OCI-LY3 (cell line): ENCODE measurements at regions not wholly inside any gene's neighbourhood (a gene's known extent, or its start where the extent isn't known, plus 50 kb on each side); places are given as distances from the start of the nearest gene placed in this dataset.

Experiments
- H2AFZ ChIP-seq: fragments of 200-600, 300-600 bp; shearing (Covaris generic); 2 replicates; pipeline ENCODE4 v1.6.0; 2014; ENCODE audit warnings: antibody characterized with exemption, low read depth, low read length
- H3K27ac ChIP-seq: fragments of 200-600, 300-600 bp; sonication (generic); 2 replicates; pipeline ENCODE4 v1.5.1; 2014; ENCODE audit warnings: mild to moderate bottlenecking, low read length, moderate library complexity, mixed read lengths
- H3K27me3 ChIP-seq: fragments of 200-600, 300-600 bp; sonication (generic); 2 replicates; pipeline ENCODE4 v1.6.1; 2014; ENCODE audit warnings: low read depth, low read length, mixed read lengths
- H3K36me3 ChIP-seq: fragments of 200-600, 300-600 bp; sonication (generic); replicated peaks from 2 replicates; pipeline ENCODE3; 2014; ENCODE audit warnings: low read depth, low read length, mixed read lengths
- H3K4me1 ChIP-seq: fragments of 300-600, 200-600 bp; sonication (generic); 2 replicates; pipeline ENCODE4 v1.6.1; 2014; ENCODE audit warnings: low read length, mixed read lengths
- H3K4me2 ChIP-seq: fragments of 200-600, 300-600 bp; sonication (generic); 2 replicates; pipeline ENCODE4 v1.6.1; 2014; ENCODE audit warnings: low read length, mixed read lengths
- H3K4me3 ChIP-seq: fragments of 300-600, 200-600 bp; sonication (generic); 2 replicates; pipeline ENCODE4 v1.5.1; 2014; ENCODE audit warnings: antibody characterized with exemption, mild to moderate bottlenecking, low read length, moderate library complexity
- H3K79me2 ChIP-seq: fragments of 300-600, 200-600 bp; shearing (Covaris generic); 2 replicates; pipeline ENCODE4 v1.6.1; 2014; ENCODE audit warnings: mild to moderate bottlenecking, low read length, mixed read lengths
- H3K9ac ChIP-seq: fragments of 300-600, 200-600 bp; shearing (Covaris generic); 2 replicates; pipeline ENCODE4 v1.6.0; 2014; ENCODE audit warnings: mild to moderate bottlenecking, low read length, moderate library complexity
- H3K9me3 ChIP-seq: fragments of 200-600, 300-600 bp; shearing (Covaris generic); 2 replicates; pipeline ENCODE4 v1.6.1; 2014; ENCODE audit warnings: low read length, mixed read lengths; ENCODE audit not compliant: insufficient read depth
- H4K20me1 ChIP-seq: fragments of 200-600, 300-600 bp; sonication (generic); 2 replicates; pipeline ENCODE4 v1.6.1; 2016; ENCODE audit warnings: low read length, mixed read lengths; ENCODE audit not compliant: insufficient read depth
- EZH2phosphoT487 ChIP-seq: fragments of 200-600 bp; shearing (Covaris generic); IDR thresholded peaks from 2 replicates; pipeline ENCODE4 v1.6.1; 2018; ENCODE audit warnings: antibody characterized with exemption, mixed run types, low read depth
- TF ChIP-seq, protein P1 (sequence below): fragments of 200-600, 300-600 bp; sonication (generic); IDR thresholded peaks from 2 replicates; pipeline ENCODE4 v1.5.1; 2014; ENCODE audit warnings: antibody characterized with exemption, low read length, low read depth

DNA sequence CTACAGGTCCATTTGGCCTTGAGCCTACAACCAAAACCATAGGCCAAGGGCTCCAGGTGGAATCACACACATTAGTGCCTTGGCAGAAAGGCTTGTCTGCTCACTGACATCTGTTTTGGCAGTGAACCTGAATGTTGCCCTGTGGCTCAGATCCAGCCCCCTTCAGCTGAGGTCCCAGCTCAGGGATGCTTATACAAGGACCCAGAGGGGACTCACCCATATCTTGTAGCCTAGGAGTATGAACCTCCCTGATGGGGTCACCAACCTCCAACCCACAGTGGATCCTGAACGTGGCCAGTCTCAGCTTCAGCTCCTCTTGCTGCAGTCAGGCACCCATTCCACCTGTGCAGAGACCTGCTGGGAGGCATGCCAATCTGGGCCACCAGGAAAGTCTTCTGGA, 50.8 kb upstream of the HMX1 start:
- H3K4me2 ChIP-seq = no peak overlapping the region
- H3K79me2 ChIP-seq = no peaks in the 10 kb centered on the region
- H2AFZ ChIP-seq = no peak overlapping the region
- H3K9me3 ChIP-seq = peaks cover 8% of the 10 kb centered on the region; the same call in 1 of the 2 replicates
- H3K27ac ChIP-seq = no peak overlapping the region
- H3K27me3 ChIP-seq = no peaks in the 10 kb centered on the region
- no peak overlapping the region for H3K9ac ChIP-seq
- TF ChIP-seq EZH2phosphoT487 = no peak
- TF ChIP-seq, protein P1, sequence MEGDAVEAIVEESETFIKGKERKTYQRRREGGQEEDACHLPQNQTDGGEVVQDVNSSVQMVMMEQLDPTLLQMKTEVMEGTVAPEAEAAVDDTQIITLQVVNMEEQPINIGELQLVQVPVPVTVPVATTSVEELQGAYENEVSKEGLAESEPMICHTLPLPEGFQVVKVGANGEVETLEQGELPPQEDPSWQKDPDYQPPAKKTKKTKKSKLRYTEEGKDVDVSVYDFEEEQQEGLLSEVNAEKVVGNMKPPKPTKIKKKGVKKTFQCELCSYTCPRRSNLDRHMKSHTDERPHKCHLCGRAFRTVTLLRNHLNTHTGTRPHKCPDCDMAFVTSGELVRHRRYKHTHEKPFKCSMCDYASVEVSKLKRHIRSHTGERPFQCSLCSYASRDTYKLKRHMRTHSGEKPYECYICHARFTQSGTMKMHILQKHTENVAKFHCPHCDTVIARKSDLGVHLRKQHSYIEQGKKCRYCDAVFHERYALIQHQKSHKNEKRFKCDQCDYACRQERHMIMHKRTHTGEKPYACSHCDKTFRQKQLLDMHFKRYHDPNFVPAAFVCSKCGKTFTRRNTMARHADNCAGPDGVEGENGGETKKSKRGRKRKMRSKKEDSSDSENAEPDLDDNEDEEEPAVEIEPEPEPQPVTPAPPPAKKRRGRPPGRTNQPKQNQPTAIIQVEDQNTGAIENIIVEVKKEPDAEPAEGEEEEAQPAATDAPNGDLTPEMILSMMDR = no peak
- H3K4me1 ChIP-seq = peaks cover 3% of the 10 kb centered on the region
- no peaks in the 10 kb centered on the region for H3K36me3 ChIP-seq
- no peak overlapping the region for H3K4me3 ChIP-seq
- H4K20me1 ChIP-seq = no peaks in the 10 kb centered on the region

GRCh38 chr4:8921465-8921864, 49.8 kb upstream of the HMX1 start:
- Histone ChIP-seq H2AFZ (no peak overlapping the region), H3K4me3 (no peak overlapping the region), H3K36me3 (no peaks in the 10 kb centered on the region), H3K4me1 (no peaks in the 10 kb centered on the region), H3K9ac (no peak overlapping the region), H3K9me3 (peaks cover 8% of the 10 kb centered on the region; the same call in 1 of the 2 replicates), H3K79me2 (no peaks in the 10 kb centered on the region), H4K20me1 (no peaks in the 10 kb centered on the region), H3K27ac (no peak overlapping the region), H3K27me3 (no peaks in the 10 kb centered on the region), H3K4me2 (no peak overlapping the region)
- TF ChIP-seq EZH2phosphoT487 = no peak
- TF ChIP-seq, protein P1 = no peak
